ENCODE measurements at regions not wholly inside any gene's neighbourhood (a gene's known extent, or its start where the extent isn't known, plus 50 kb on each side); places are given as distances from the start of the nearest gene placed in this dataset.

DNA sequence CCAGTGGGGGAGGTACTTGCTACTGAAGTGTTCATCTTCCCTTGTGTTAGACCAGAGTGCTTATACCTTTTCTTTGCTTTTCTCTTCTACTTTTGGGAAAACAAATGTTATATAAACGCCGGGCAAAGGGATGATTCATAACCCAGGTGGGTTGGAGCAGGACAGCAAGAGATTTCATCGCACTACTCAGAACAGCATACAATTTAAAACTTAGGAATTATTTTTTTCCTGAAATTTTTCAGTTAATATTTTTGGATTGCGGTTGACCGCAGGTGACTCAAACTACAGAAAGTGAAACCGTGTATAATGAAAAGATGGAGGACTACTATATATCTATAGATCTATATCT lies 270.0 kb upstream of the RGMA start (continued):
- TF ChIP-seq TAL1 (IDR thresholded peaks at IDR 0.05): no peak
- TF ChIP-seq, protein P1, sequence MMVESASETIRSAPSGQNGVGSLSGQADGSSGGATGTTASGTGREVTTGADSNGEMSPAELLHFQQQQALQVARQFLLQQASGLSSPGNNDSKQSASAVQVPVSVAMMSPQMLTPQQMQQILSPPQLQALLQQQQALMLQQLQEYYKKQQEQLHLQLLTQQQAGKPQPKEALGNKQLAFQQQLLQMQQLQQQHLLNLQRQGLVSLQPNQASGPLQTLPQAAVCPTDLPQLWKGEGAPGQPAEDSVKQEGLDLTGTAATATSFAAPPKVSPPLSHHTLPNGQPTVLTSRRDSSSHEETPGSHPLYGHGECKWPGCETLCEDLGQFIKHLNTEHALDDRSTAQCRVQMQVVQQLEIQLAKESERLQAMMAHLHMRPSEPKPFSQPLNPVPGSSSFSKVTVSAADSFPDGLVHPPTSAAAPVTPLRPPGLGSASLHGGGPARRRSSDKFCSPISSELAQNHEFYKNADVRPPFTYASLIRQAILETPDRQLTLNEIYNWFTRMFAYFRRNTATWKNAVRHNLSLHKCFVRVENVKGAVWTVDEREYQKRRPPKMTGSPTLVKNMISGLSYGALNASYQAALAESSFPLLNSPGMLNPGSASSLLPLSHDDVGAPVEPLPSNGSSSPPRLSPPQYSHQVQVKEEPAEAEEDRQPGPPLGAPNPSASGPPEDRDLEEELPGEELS (CRISPR knock-in tag; IDR thresholded peaks at IDR 0.05; ENCODE audit: borderline replicate concordance): no peak

GRCh38 chr15:93358166-93359059 lies 269.4 kb upstream of the RGMA start:
- POLR2A ChIA-PET: no interaction called here
- no peaks in the 10 kb centered on the region for H3K9me1 ChIP-seq (ENCODE audit: control insufficient read depth, insufficient read depth, low read length)
- CTCF ChIA-PET (ENCODE audit: low intra/inter-chr PET ratio): no interaction called here
- intact Hi-C loops (cut with micrococcal nuclease) (no loop called here), in situ Hi-C loops (cut with MboI) (no loop called here)
- H3K79me2 ChIP-seq (ENCODE audit: control insufficient read depth, insufficient read depth, low read length): no peaks in the 10 kb centered on the region
- DNase-seq (ENCODE audit: extremely low read depth in 1 of 4, low spot score in 3 of 4): no peak
- ATAC-seq: no peak
- under 1% methylated on average over 18 of the region's 19 CpGs for WGBS (ENCODE audit: insufficient coverage, low coverage, missing lambda C conversion rate)
- no peak overlapping the region for H3K4me2 ChIP-seq (ENCODE audit: insufficient read depth, low read length)
- no peaks in the 10 kb centered on the region for H3K9me3 ChIP-seq (replicated peaks; ENCODE audit: control insufficient read depth, insufficient read depth, low read depth, low read length)
- no TSS peak for BruUV-seq (replicated peaks)
- no peaks in the 10 kb centered on the region for H3K4me1 ChIP-seq (replicated peaks in 1 of 2; ENCODE audit: control insufficient read depth in 2 of 2, insufficient read depth in 2 of 2, low read length in 2 of 2)
- H3K36me3 ChIP-seq (ENCODE audit: control insufficient read depth, insufficient read depth, low read length): no peaks in the 10 kb centered on the region
- peaks cover 0 to 7% of the 10 kb centered on the region in 2 experiments; a peak in 1 of 5 replicates for H3K27me3 ChIP-seq (ENCODE audit: control insufficient read depth in 2 of 2, insufficient read depth in 2 of 2, low read length in 2 of 2)
- no peak overlapping the region for H2AFZ ChIP-seq (ENCODE audit: low read depth, low read length)
- no peak for FAIRE-seq
- no peak overlapping the region for H3K4me3 ChIP-seq
- H4K20me1 ChIP-seq (replicated peaks; ENCODE audit: control insufficient read depth, insufficient read depth, low read length): no peaks in the 10 kb centered on the region; the same call in 1 of the 2 replicates
- H3K9ac ChIP-seq (ENCODE audit: insufficient read depth in 1 of 2, low read depth in 2 of 2, low read length in 2 of 2): no peak overlapping the region
- TF ChIP-seq OTX1 (CRISPR knock-in tag; IDR thresholded peaks at IDR 0.05): no peak
- TF ChIP-seq, protein P2, sequence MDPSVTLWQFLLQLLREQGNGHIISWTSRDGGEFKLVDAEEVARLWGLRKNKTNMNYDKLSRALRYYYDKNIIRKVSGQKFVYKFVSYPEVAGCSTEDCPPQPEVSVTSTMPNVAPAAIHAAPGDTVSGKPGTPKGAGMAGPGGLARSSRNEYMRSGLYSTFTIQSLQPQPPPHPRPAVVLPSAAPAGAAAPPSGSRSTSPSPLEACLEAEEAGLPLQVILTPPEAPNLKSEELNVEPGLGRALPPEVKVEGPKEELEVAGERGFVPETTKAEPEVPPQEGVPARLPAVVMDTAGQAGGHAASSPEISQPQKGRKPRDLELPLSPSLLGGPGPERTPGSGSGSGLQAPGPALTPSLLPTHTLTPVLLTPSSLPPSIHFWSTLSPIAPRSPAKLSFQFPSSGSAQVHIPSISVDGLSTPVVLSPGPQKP (CRISPR knock-in tag; IDR thresholded peaks at IDR 0.05): no peak
- TF ChIP-seq MYBL2 (IDR thresholded peaks at IDR 0.05; ENCODE audit: low read depth): no peak
- no peak for TF ChIP-seq MYBL2 (CRISPR knock-in tag; IDR thresholded peaks at IDR 0.05; ENCODE audit: borderline replicate concordance)
- TF ChIP-seq NR2C2 (CRISPR knock-in tag; IDR thresholded peaks at IDR 0.05): no peak
- TF ChIP-seq NR2C2 (tag; IDR thresholded peaks at IDR 0.05): no peak
- TF ChIP-seq ZC3H8 (IDR thresholded peaks at IDR 0.05): no peak
- TF ChIP-seq GTF2A2 (tag; IDR thresholded peaks at IDR 0.05): no peak
- TF ChIP-seq HDGF (IDR thresholded peaks at IDR 0.05): no peak
- no peak for TF ChIP-seq ZSCAN32 (CRISPR knock-in tag; IDR thresholded peaks at IDR 0.05)
- TF ChIP-seq XRCC3 (IDR thresholded peaks at IDR 0.05): no peak
- no peak overlapping the region for H3K27ac ChIP-seq (ENCODE audit: extremely low read depth, low read depth, low read length)

Measured in K562 (cell line).